ENCODE measurements at regions not wholly inside any gene's neighbourhood (a gene's known extent, or its start where the extent isn't known, plus 50 kb on each side); places are given as distances from the start of the nearest gene placed in this dataset. TPM values are rescaled to one million over a fixed set of nuclear protein-coding genes. Genes with fewer than 3 reads are reported as not detected.
"Not testable (repeated sequence)": the region's sequence is repeated elsewhere in the genome, so short reads cannot be mapped to it uniquely, and the experiment has no call there.

- not testable (repeated sequence) for H3K9me3 Mint-ChIP-seq; DNase-seq (ENCODE audit: low spot score in 2 of 2, unreplicated experiment in 2 of 2); H3K27ac Mint-ChIP-seq; H3K4me3 Mint-ChIP-seq; H3K4me1 Mint-ChIP-seq; H3K36me3 Mint-ChIP-seq; H3K27me3 Mint-ChIP-seq (ENCODE audit: low read depth)
Measured at GRCh38 chr2:110287253-110287652, 74.9 kb upstream of the MTLN start.

GRCh38 chr2:110285002-110285401 lies 72.7 kb upstream of the MTLN start:
- not testable (repeated sequence) for H3K4me1 Mint-ChIP-seq; H3K36me3 Mint-ChIP-seq; H3K27me3 Mint-ChIP-seq (ENCODE audit: low read depth); H3K9me3 Mint-ChIP-seq; H3K4me3 Mint-ChIP-seq; H3K27ac Mint-ChIP-seq; DNase-seq (ENCODE audit: low spot score in 2 of 2, unreplicated experiment in 2 of 2)

GRCh38 chr2:110280804-110281203 lies 68.5 kb upstream of the MTLN start:
- not testable (repeated sequence) for H3K36me3 Mint-ChIP-seq; H3K9me3 Mint-ChIP-seq; H3K4me1 Mint-ChIP-seq; H3K27ac Mint-ChIP-seq; DNase-seq (ENCODE audit: low spot score in 2 of 2, unreplicated experiment in 2 of 2); H3K4me3 Mint-ChIP-seq; H3K27me3 Mint-ChIP-seq (ENCODE audit: low read depth)

GRCh38 chr2:110277054-110277453 lies 64.7 kb upstream of the MTLN start:
- H3K4me1 Mint-ChIP-seq; H3K27ac Mint-ChIP-seq; H3K4me3 Mint-ChIP-seq; H3K27me3 Mint-ChIP-seq (ENCODE audit: low read depth); DNase-seq (ENCODE audit: low spot score in 2 of 2, unreplicated experiment in 2 of 2); H3K36me3 Mint-ChIP-seq; H3K9me3 Mint-ChIP-seq: not testable (repeated sequence)

- not testable (repeated sequence) for H3K36me3 Mint-ChIP-seq; H3K9me3 Mint-ChIP-seq; H3K4me1 Mint-ChIP-seq; H3K27me3 Mint-ChIP-seq (ENCODE audit: low read depth); H3K27ac Mint-ChIP-seq; H3K4me3 Mint-ChIP-seq; DNase-seq (ENCODE audit: low spot score in 2 of 2, unreplicated experiment in 2 of 2)
Measured at GRCh38 chr2:110276092-110276491, 63.7 kb upstream of the MTLN start.

GRCh38 chr2:110269674-110270073 lies 57.3 kb upstream of the MTLN start:
- H3K36me3 Mint-ChIP-seq; H3K27me3 Mint-ChIP-seq (ENCODE audit: low read depth); H3K4me3 Mint-ChIP-seq; H3K9me3 Mint-ChIP-seq; H3K27ac Mint-ChIP-seq; H3K4me1 Mint-ChIP-seq; DNase-seq (ENCODE audit: low spot score in 2 of 2, unreplicated experiment in 2 of 2): not testable (repeated sequence)

- not testable (repeated sequence) for H3K4me1 Mint-ChIP-seq; H3K27me3 Mint-ChIP-seq (ENCODE audit: low read depth); H3K9me3 Mint-ChIP-seq; H3K4me3 Mint-ChIP-seq; DNase-seq (ENCODE audit: low spot score in 2 of 2, unreplicated experiment in 2 of 2); H3K27ac Mint-ChIP-seq; H3K36me3 Mint-ChIP-seq
Measured at GRCh38 chr2:110267828-110268407, 55.6 kb upstream of the MTLN start.

- not testable (repeated sequence) for H3K9me3 Mint-ChIP-seq; H3K4me3 Mint-ChIP-seq; H3K4me1 Mint-ChIP-seq; H3K36me3 Mint-ChIP-seq; H3K27ac Mint-ChIP-seq; DNase-seq (ENCODE audit: low spot score in 2 of 2, unreplicated experiment in 2 of 2); H3K27me3 Mint-ChIP-seq (ENCODE audit: low read depth)
Measured at GRCh38 chr2:110264804-110265203, 52.5 kb upstream of the MTLN start.

- H3K27ac Mint-ChIP-seq; DNase-seq (ENCODE audit: low spot score in 2 of 2, unreplicated experiment in 2 of 2); H3K36me3 Mint-ChIP-seq; H3K9me3 Mint-ChIP-seq; H3K4me3 Mint-ChIP-seq; H3K27me3 Mint-ChIP-seq (ENCODE audit: low read depth); H3K4me1 Mint-ChIP-seq: not testable (repeated sequence)
Measured at GRCh38 chr2:110264076-110264681, 51.8 kb upstream of the MTLN start.

- not testable (repeated sequence) for H3K9me3 Mint-ChIP-seq; H3K27me3 Mint-ChIP-seq (ENCODE audit: low read depth); H3K27ac Mint-ChIP-seq; H3K4me1 Mint-ChIP-seq; H3K4me3 Mint-ChIP-seq; H3K36me3 Mint-ChIP-seq; DNase-seq (ENCODE audit: low spot score in 2 of 2, unreplicated experiment in 2 of 2)
Measured at GRCh38 chr2:110263462-110263861, 51.1 kb upstream of the MTLN start.

Small RNA genes lying in the stretch of these regions (microRNA-seq; reads per million reads assigned to microRNA genes)
- not detected for gene MIR4436B2
